NCI-H748 treated with DMSO at 0.1 percent for 48 hours (cell line): ENCODE measurements at regions not wholly inside any gene's neighbourhood (a gene's known extent, or its start where the extent isn't known, plus 50 kb on each side); places are given as distances from the start of the nearest gene placed in this dataset.

ENCODE experiments used
- DNase-seq: peaks from one replicate; lab custom pipeline; 2025; lab: John Stamatoyannopoulos, UW

- DNase-seq = no peak
These were observed 1096.1 kb upstream of the NRXN1 start for GRCh38 chr2:52128081-52128480.

GRCh38 chr2:52127527-52127926 is 1095.6 kb upstream of the NRXN1 start:
- no peak for DNase-seq

- no peak for DNase-seq
These were observed 1085.4 kb upstream of the NRXN1 start for GRCh38 chr2:52117299-52117698.

- DNase-seq = no peak
These were observed 1083.8 kb upstream of the NRXN1 start for GRCh38 chr2:52115750-52116149.

GRCh38 chr2:52113338-52113737 is 1081.4 kb upstream of the NRXN1 start:
- no peak for DNase-seq

GRCh38 chr2:52112141-52112540 is 1080.2 kb upstream of the NRXN1 start:
- DNase-seq = no peak

- DNase-seq = no peak
These were observed 1075.2 kb upstream of the NRXN1 start for GRCh38 chr2:52107124-52107523.

GRCh38 chr2:52097071-52097470 is 1065.1 kb upstream of the NRXN1 start:
- DNase-seq = no peak

GRCh38 chr2:52084759-52085158 is 1052.8 kb upstream of the NRXN1 start:
- no peak for DNase-seq

- DNase-seq = peak; percentile 18
These were observed 1051.3 kb upstream of the NRXN1 start for GRCh38 chr2:52083214-52083613.

GRCh38 chr2:52082646-52083045 is 1050.7 kb upstream of the NRXN1 start:
- DNase-seq = peak; percentile 19

- no peak for DNase-seq
These were observed 1047.7 kb upstream of the NRXN1 start for GRCh38 chr2:52079602-52080001.

GRCh38 chr2:52077159-52077558 is 1045.2 kb upstream of the NRXN1 start:
- no peak for DNase-seq

- DNase-seq = no peak
These were observed 1042.3 kb upstream of the NRXN1 start for GRCh38 chr2:52074130-52074719.

GRCh38 chr2:52072949-52073348 is 1041.0 kb upstream of the NRXN1 start:
- no peak for DNase-seq

- DNase-seq = no peak
These were observed 1038.7 kb upstream of the NRXN1 start for GRCh38 chr2:52070665-52071064.

- no peak for DNase-seq
These were observed 1032.3 kb upstream of the NRXN1 start for GRCh38 chr2:52064234-52064633.

GRCh38 chr2:52054824-52055223 is 1022.9 kb upstream of the NRXN1 start:
- DNase-seq = no peak

GRCh38 chr2:52036853-52037252 is 1004.9 kb upstream of the NRXN1 start:
- no peak for DNase-seq

- no peak for DNase-seq
These were observed 1004.1 kb upstream of the NRXN1 start for GRCh38 chr2:52036024-52036423.

GRCh38 chr2:52035391-52035790 is 1003.5 kb upstream of the NRXN1 start:
- DNase-seq = no peak

GRCh38 chr2:52034706-52035105 is 1002.8 kb upstream of the NRXN1 start:
- peak; percentile 61 for DNase-seq

- DNase-seq = no peak
These were observed 990.1 kb upstream of the NRXN1 start for GRCh38 chr2:52022006-52022405.

- DNase-seq = no peak
These were observed 985.8 kb upstream of the NRXN1 start for GRCh38 chr2:52017646-52018235.
